ENCODE measurements at regions not wholly inside any gene's neighbourhood (a gene's known extent, or its start where the extent isn't known, plus 50 kb on each side); places are given as distances from the start of the nearest gene placed in this dataset.

DNA sequence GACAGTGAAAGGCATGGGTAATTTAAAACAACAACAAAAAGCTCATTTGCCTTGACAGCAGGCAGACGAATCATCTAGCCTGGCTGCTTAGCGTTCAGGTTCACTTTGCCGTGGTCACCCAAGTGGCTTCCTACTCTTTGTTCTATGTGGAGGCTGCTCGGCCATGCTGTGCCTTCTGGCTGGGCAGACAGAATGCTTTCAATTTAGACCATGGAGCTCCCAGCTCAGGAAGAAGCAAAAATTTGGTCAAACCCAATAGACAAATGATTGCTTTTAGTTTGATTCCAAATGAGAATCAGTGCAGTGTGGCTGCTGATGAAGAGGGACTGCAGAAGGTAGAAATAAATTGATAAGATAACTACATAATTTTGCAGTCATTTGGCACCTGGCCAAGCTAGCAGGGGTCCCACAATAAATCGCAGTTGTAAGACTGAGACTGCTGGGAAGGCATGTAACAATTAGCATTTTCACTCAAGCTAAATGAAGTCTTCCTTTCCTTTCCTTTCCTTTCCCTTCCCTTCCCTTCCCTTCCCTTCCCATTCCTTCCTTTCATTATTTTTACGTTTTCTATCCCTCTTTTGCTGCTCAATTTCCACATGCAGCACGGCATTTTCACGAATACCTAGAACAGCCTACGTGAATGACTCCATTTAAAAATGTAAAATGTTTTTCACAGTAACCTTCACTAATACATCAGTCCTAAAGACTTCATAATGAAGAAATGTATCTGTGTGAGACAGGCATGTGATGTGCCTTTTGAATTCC, 360.4 kb upstream of the TGFBR2 start:
- no peaks in the 10 kb centered on the region for H4K20me1 ChIP-seq (ENCODE audit: insufficient read depth)
- H2AFZ ChIP-seq (ENCODE audit: low read depth, low read length), result no peak overlapping the region
- H3K36me3 ChIP-seq (ENCODE audit: insufficient read depth, low read length), result no peaks in the 10 kb centered on the region
- no peaks in the 10 kb centered on the region for H3K9me2 ChIP-seq (ENCODE audit: insufficient read depth, low read length)
- H3F3A ChIP-seq (ENCODE audit: insufficient read depth, low read length, poor library complexity, severe bottlenecking), result no peaks in the 10 kb centered on the region
- no peak for TF ChIP-seq RAD21 (conservative IDR thresholded peaks at IDR 0.05)
- TF ChIP-seq TAF1 (IDR thresholded peaks at IDR 0.05; ENCODE audit: low read depth), result no peak
- TF ChIP-seq, protein P1, sequence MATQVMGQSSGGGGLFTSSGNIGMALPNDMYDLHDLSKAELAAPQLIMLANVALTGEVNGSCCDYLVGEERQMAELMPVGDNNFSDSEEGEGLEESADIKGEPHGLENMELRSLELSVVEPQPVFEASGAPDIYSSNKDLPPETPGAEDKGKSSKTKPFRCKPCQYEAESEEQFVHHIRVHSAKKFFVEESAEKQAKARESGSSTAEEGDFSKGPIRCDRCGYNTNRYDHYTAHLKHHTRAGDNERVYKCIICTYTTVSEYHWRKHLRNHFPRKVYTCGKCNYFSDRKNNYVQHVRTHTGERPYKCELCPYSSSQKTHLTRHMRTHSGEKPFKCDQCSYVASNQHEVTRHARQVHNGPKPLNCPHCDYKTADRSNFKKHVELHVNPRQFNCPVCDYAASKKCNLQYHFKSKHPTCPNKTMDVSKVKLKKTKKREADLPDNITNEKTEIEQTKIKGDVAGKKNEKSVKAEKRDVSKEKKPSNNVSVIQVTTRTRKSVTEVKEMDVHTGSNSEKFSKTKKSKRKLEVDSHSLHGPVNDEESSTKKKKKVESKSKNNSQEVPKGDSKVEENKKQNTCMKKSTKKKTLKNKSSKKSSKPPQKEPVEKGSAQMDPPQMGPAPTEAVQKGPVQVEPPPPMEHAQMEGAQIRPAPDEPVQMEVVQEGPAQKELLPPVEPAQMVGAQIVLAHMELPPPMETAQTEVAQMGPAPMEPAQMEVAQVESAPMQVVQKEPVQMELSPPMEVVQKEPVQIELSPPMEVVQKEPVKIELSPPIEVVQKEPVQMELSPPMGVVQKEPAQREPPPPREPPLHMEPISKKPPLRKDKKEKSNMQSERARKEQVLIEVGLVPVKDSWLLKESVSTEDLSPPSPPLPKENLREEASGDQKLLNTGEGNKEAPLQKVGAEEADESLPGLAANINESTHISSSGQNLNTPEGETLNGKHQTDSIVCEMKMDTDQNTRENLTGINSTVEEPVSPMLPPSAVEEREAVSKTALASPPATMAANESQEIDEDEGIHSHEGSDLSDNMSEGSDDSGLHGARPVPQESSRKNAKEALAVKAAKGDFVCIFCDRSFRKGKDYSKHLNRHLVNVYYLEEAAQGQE (IDR thresholded peaks at IDR 0.05; ENCODE audit: borderline replicate concordance), result no peak
- no peak for TF ChIP-seq SMC3 (conservative IDR thresholded peaks at IDR 0.05; ENCODE audit: poor library complexity)
- TF ChIP-seq EZH2 (IDR thresholded peaks at IDR 0.05; ENCODE audit: borderline replicate concordance, insufficient read depth, low read length, poor library complexity, severe bottlenecking), result no peak
- TF ChIP-seq POLR2AphosphoS5 (IDR thresholded peaks at IDR 0.05), result no peak
- TF ChIP-seq EP300 (conservative IDR thresholded peaks at IDR 0.05; ENCODE audit: poor library complexity, severe bottlenecking), result no peak
- TF ChIP-seq MXI1 (conservative IDR thresholded peaks at IDR 0.05; ENCODE audit: poor library complexity, severe bottlenecking), result no peak
- TF ChIP-seq, protein P2, sequence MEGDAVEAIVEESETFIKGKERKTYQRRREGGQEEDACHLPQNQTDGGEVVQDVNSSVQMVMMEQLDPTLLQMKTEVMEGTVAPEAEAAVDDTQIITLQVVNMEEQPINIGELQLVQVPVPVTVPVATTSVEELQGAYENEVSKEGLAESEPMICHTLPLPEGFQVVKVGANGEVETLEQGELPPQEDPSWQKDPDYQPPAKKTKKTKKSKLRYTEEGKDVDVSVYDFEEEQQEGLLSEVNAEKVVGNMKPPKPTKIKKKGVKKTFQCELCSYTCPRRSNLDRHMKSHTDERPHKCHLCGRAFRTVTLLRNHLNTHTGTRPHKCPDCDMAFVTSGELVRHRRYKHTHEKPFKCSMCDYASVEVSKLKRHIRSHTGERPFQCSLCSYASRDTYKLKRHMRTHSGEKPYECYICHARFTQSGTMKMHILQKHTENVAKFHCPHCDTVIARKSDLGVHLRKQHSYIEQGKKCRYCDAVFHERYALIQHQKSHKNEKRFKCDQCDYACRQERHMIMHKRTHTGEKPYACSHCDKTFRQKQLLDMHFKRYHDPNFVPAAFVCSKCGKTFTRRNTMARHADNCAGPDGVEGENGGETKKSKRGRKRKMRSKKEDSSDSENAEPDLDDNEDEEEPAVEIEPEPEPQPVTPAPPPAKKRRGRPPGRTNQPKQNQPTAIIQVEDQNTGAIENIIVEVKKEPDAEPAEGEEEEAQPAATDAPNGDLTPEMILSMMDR (IDR thresholded peaks at IDR 0.05; ENCODE audit: poor library complexity, severe bottlenecking), result no peak
- H3K9ac ChIP-seq (ENCODE audit: low read length), result no peak overlapping the region
- H3K9me3 ChIP-seq (ENCODE audit: low read length), result no peaks in the 10 kb centered on the region
- H3K27me3 ChIP-seq (ENCODE audit: insufficient read depth, low read depth, low read length), result no peaks in the 10 kb centered on the region
- no peaks in the 10 kb centered on the region for H3K79me2 ChIP-seq (replicated peaks; ENCODE audit: insufficient read depth, low read length)
- no peak overlapping the region for H3K4me3 ChIP-seq (ENCODE audit: low read length)
- H3K27ac ChIP-seq (ENCODE audit: low read length), result no peak overlapping the region
- no peak overlapping the region for H3K4me2 ChIP-seq (ENCODE audit: low read length)

DNA sequence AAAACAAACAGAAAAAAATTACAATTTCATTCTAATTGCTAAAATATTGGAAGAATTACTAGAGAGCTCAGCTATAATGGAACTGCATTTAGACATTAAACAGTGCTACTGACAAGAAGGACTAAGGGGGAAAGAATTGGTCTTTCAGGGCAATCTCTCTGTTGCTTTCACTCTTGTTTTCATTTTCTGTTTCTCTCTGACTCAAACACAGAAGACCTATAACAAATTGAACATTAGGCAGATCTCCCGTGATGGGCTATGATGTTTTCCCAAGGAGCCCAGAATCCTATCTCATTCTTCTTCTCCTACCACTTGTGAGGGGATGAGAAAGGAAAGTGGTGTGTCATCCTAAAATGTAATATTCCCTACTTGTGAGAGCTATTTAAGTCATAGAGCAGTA, 358.0 kb upstream of the TGFBR2 start:
- no peak for TF ChIP-seq POLR2AphosphoS5 (IDR thresholded peaks at IDR 0.05)
- TF ChIP-seq RAD21 (conservative IDR thresholded peaks at IDR 0.05), result no peak
- TF ChIP-seq TAF1 (IDR thresholded peaks at IDR 0.05; ENCODE audit: low read depth), result no peak
- no peak for TF ChIP-seq SMC3 (conservative IDR thresholded peaks at IDR 0.05; ENCODE audit: poor library complexity)
- TF ChIP-seq, protein P2 (IDR thresholded peaks at IDR 0.05; ENCODE audit: poor library complexity, severe bottlenecking), result no peak
- Histone ChIP-seq H3K9ac (ENCODE audit: low read length) (no peak overlapping the region), H2AFZ (ENCODE audit: low read depth, low read length) (no peak overlapping the region), H3K4me3 (ENCODE audit: low read length) (no peak overlapping the region), H3K9me3 (ENCODE audit: low read length) (no peaks in the 10 kb centered on the region), H3F3A (ENCODE audit: insufficient read depth, low read length, poor library complexity, severe bottlenecking) (no peaks in the 10 kb centered on the region), H3K4me2 (ENCODE audit: low read length) (no peak overlapping the region), H3K27ac (ENCODE audit: low read length) (no peak overlapping the region), H3K9me2 (ENCODE audit: insufficient read depth, low read length) (no peaks in the 10 kb centered on the region), H4K20me1 (ENCODE audit: insufficient read depth) (no peaks in the 10 kb centered on the region), H3K36me3 (ENCODE audit: insufficient read depth, low read length) (no peaks in the 10 kb centered on the region), H3K27me3 (ENCODE audit: insufficient read depth, low read depth, low read length) (no peaks in the 10 kb centered on the region), H3K79me2 (replicated peaks; ENCODE audit: insufficient read depth, low read length) (no peaks in the 10 kb centered on the region)

Data from neural cell (in vitro differentiated cells).